ENCODE measurements at regions not wholly inside any gene's neighbourhood (a gene's known extent, or its start where the extent isn't known, plus 50 kb on each side); places are given as distances from the start of the nearest gene placed in this dataset.
A peak's percentile ranks its signal among the peaks of the same experiment; 100 is the strongest.

GRCh38 chr5:130724658-130725057 is 440.4 kb downstream of the HINT1 start:
- H3K4me1 ChIP-seq (ENCODE audit: control insufficient read depth, insufficient read depth, low read length) = no peaks in the 10 kb centered on the region
- TF ChIP-seq MEIS1 (CRISPR knock-in tag; IDR thresholded peaks at IDR 0.05; ENCODE audit: borderline replicate concordance) = no peak
- no peak for TF ChIP-seq KLF17 (tag by site-specific recombination; IDR thresholded peaks at IDR 0.05)
- TF ChIP-seq BCL11B (tag by site-specific recombination; IDR thresholded peaks at IDR 0.05; ENCODE audit: low read depth) = no peak
- TF ChIP-seq ZNF544 (tag by site-specific recombination; IDR thresholded peaks at IDR 0.05) = no peak
- TF ChIP-seq KLF1 (tag by site-specific recombination; IDR thresholded peaks at IDR 0.05) = no peak
- no peak overlapping the region for H3K27ac ChIP-seq (ENCODE audit: extremely low read depth, low read depth, low read length)
- CTCF ChIA-PET = interaction anchor here (0.6 kb wide), 1 partner anchor 692 kb away, joined by 3 read pairs; no protein-coding TSS in a partner anchor
- H3K9me3 ChIP-seq (ENCODE audit: control insufficient read depth, insufficient read depth, low read depth, low read length) = no peaks in the 10 kb centered on the region
- H3K36me3 ChIP-seq (ENCODE audit: control insufficient read depth in 2 of 2, insufficient read depth in 1 of 2, low read length in 2 of 2) = no peaks in the 10 kb centered on the region
- no peak overlapping the region for H3K4me3 ChIP-seq (ENCODE audit: low read depth, low read length)
- POLR2A ChIA-PET = no interaction called here

GRCh38 chr5:130720355-130720754 is 444.7 kb downstream of the HINT1 start:
- Histone ChIP-seq H3K36me3 (ENCODE audit: control insufficient read depth in 2 of 2, insufficient read depth in 1 of 2, low read length in 2 of 2) (no peaks in the 10 kb centered on the region), H3K4me3 (ENCODE audit: low read depth, low read length) (no peak overlapping the region), H3K9me3 (ENCODE audit: control insufficient read depth, insufficient read depth, low read depth, low read length) (no peaks in the 10 kb centered on the region), H3K27ac (ENCODE audit: extremely low read depth, low read depth, low read length) (no peak overlapping the region), H3K4me1 (ENCODE audit: control insufficient read depth, insufficient read depth, low read length) (no peaks in the 10 kb centered on the region)
- ChIA-PET POLR2A (no interaction called here), CTCF (interaction anchor here (0.6 to 0.7 kb wide), 4 partner anchors 57 to 432 kb away, joined by 3 to 5 read pairs (median 4); no protein-coding TSS in a partner anchor)
- TF ChIP-seq ZNF704 (tag by site-specific recombination; IDR thresholded peaks at IDR 0.05) = no peak
- no peak for TF ChIP-seq ZNF692 (tag by site-specific recombination; IDR thresholded peaks at IDR 0.05)
- TF ChIP-seq ZNF701 (tag by site-specific recombination; IDR thresholded peaks at IDR 0.05) = no peak
- peak; percentile 45 for TF ChIP-seq ZNF654 (tag by site-specific recombination; IDR thresholded peaks at IDR 0.05; ENCODE audit: low read depth)
- no peak for TF ChIP-seq AEBP2 (tag by site-specific recombination; IDR thresholded peaks at IDR 0.05; ENCODE audit: borderline replicate concordance)

- CTCF ChIA-PET = interaction anchor here (0.5 kb wide), 1 partner anchor 25 kb away, joined by 3 read pairs; no protein-coding TSS in a partner anchor
- no peaks in the 10 kb centered on the region for H3K36me3 ChIP-seq (ENCODE audit: control insufficient read depth in 2 of 2, insufficient read depth in 1 of 2, low read length in 2 of 2)
- H3K27ac ChIP-seq (ENCODE audit: extremely low read depth, low read depth, low read length) = no peak overlapping the region
- no peaks in the 10 kb centered on the region for H3K9me3 ChIP-seq (ENCODE audit: control insufficient read depth, insufficient read depth, low read depth, low read length)
- no peak overlapping the region for H3K4me3 ChIP-seq (ENCODE audit: low read depth, low read length)
- POLR2A ChIA-PET = no interaction called here
- H3K4me1 ChIP-seq (ENCODE audit: control insufficient read depth, insufficient read depth, low read length) = no peaks in the 10 kb centered on the region
- no peak for TF ChIP-seq ZNF274 (IDR thresholded peaks at IDR 0.05; ENCODE audit: low read length)
- no peak for TF ChIP-seq ZNF274 (tag by site-specific recombination; IDR thresholded peaks at IDR 0.05; ENCODE audit: borderline replicate concordance)
- TF ChIP-seq ZNF585B (tag by site-specific recombination; IDR thresholded peaks at IDR 0.05) = no peak
- TF ChIP-seq ZNF324 (tag by site-specific recombination; IDR thresholded peaks at IDR 0.05) = no peak
- TF ChIP-seq ZNF341 (tag by site-specific recombination; IDR thresholded peaks at IDR 0.05; ENCODE audit: low read depth) = no peak
- TF ChIP-seq ZNF560 (tag by site-specific recombination; IDR thresholded peaks at IDR 0.05; ENCODE audit: borderline replicate concordance) = no peak
- no peak for TF ChIP-seq SP7 (tag by site-specific recombination; IDR thresholded peaks at IDR 0.05)
- no peak for TF ChIP-seq SALL2 (tag by site-specific recombination; IDR thresholded peaks at IDR 0.05; ENCODE audit: borderline replicate concordance)
- no peak for TF ChIP-seq ZNF248 (tag by site-specific recombination; IDR thresholded peaks at IDR 0.05)
- no peak for TF ChIP-seq ZNF701 (tag by site-specific recombination; IDR thresholded peaks at IDR 0.05)
- TF ChIP-seq ZNF391 (tag by site-specific recombination; IDR thresholded peaks at IDR 0.05; ENCODE audit: borderline replicate concordance, low read depth) = no peak
- no peak for TF ChIP-seq REST (tag by site-specific recombination; IDR thresholded peaks at IDR 0.05)
Measured at GRCh38 chr5:130715541-130715940, 449.5 kb downstream of the HINT1 start.
